ENCODE measurements at regions not wholly inside any gene's neighbourhood (a gene's known extent, or its start where the extent isn't known, plus 50 kb on each side); places are given as distances from the start of the nearest gene placed in this dataset.

DNA sequence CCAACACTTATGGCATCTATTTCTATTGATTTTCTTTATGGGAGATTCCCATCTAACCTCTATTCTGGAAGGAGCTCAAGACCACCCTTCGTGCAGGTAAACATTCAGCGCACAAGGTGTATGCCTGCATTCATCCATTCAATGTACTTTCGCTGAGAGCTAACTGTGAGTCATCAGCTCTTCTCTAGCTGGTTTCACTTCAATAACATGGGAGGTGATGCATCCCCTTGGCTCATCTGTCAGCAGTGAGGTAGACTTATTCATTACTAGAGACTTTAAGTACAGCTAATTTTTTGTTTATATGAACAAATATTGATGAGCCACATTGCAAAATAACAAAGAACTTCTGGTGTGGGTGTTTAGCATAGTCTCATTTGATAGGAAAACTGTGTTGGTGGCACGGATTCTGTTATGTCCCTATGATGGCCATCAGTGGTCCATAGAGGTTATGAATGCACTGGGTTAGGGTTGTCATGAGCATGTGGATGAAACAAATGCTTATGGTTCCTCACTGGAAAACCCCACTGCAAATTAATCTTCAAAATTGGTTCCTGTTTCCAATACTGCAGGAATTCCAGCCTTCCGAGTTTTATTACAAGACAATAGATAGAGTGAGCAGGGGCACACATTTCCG is 1151.0 kb downstream of the BCL11B start:
- no peak overlapping the region for H3K4me3 ChIP-seq (replicated peaks in 1 of 3; ENCODE audit: insufficient read depth in 1 of 3, low read depth in 1 of 3, low read length in 3 of 3)
- H3K4me1 ChIP-seq (ENCODE audit: control insufficient read depth, extremely low read depth, insufficient read depth, low read length) = no peaks in the 10 kb centered on the region
- ChIA-PET POLR2A (no interaction called here), CTCF (no interaction called here)
- H4K20me1 ChIP-seq (replicated peaks; ENCODE audit: control insufficient read depth, extremely low read depth, insufficient read depth, low read length) = no peaks in the 10 kb centered on the region
- FAIRE-seq = no peak
- no peaks in the 10 kb centered on the region for H3K27me3 ChIP-seq (ENCODE audit: control insufficient read depth in 2 of 2, insufficient read depth in 2 of 2, low read length in 2 of 2)
- H3K79me2 ChIP-seq (ENCODE audit: control insufficient read depth, insufficient read depth, low read length) = no peaks in the 10 kb centered on the region
- H3K9ac ChIP-seq (replicated peaks; ENCODE audit: extremely low read depth, insufficient read depth, low read length) = no peak overlapping the region
- no peaks in the 10 kb centered on the region for H3K9me1 ChIP-seq (replicated peaks; ENCODE audit: control insufficient read depth, extremely low read depth, insufficient read depth, low read length)
- no peak overlapping the region for H3K4me2 ChIP-seq (ENCODE audit: insufficient read depth, low read length)
- H3K36me3 ChIP-seq (ENCODE audit: control insufficient read depth in 2 of 2, extremely low read depth in 1 of 2, insufficient read depth in 2 of 2, low read length in 2 of 2) = no peaks in the 10 kb centered on the region
- dilution Hi-C loops (cut with MboI; ENCODE audit: extremely low pct_ligation_motif_present, low sequenced_read_pairs) = no loop called here
- H2AFZ ChIP-seq (ENCODE audit: low read depth, low read length) = no peak overlapping the region
- DNase-seq (ENCODE audit: low read depth, low spot score) = no peak
- no TSS peak for BruUV-seq (replicated peaks)
- TF ChIP-seq, protein P1, sequence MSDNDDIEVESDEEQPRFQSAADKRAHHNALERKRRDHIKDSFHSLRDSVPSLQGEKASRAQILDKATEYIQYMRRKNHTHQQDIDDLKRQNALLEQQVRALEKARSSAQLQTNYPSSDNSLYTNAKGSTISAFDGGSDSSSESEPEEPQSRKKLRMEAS (IDR thresholded peaks at IDR 0.05; ENCODE audit: insufficient read depth, insufficient read length) = no peak
- TF ChIP-seq JUN (IDR thresholded peaks at IDR 0.05; ENCODE audit: borderline replicate concordance, insufficient read depth, insufficient read length, low read depth) = no peak
- TF ChIP-seq GATA2 (IDR thresholded peaks at IDR 0.05; ENCODE audit: insufficient read depth, insufficient read length, low read depth, low read length) = no peak
- no peak for TF ChIP-seq FOS (IDR thresholded peaks at IDR 0.05; ENCODE audit: borderline replicate concordance, insufficient read depth, low read length)
- no peak for TF ChIP-seq POLR2AphosphoS5 (IDR thresholded peaks at IDR 0.05; ENCODE audit: insufficient read depth, low read depth, low read length)
- TF ChIP-seq, protein P2, sequence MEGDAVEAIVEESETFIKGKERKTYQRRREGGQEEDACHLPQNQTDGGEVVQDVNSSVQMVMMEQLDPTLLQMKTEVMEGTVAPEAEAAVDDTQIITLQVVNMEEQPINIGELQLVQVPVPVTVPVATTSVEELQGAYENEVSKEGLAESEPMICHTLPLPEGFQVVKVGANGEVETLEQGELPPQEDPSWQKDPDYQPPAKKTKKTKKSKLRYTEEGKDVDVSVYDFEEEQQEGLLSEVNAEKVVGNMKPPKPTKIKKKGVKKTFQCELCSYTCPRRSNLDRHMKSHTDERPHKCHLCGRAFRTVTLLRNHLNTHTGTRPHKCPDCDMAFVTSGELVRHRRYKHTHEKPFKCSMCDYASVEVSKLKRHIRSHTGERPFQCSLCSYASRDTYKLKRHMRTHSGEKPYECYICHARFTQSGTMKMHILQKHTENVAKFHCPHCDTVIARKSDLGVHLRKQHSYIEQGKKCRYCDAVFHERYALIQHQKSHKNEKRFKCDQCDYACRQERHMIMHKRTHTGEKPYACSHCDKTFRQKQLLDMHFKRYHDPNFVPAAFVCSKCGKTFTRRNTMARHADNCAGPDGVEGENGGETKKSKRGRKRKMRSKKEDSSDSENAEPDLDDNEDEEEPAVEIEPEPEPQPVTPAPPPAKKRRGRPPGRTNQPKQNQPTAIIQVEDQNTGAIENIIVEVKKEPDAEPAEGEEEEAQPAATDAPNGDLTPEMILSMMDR (IDR thresholded peaks at IDR 0.05; ENCODE audit: extremely low read depth in 1 of 2, insufficient read depth in 1 of 2, low read depth in 1 of 2, low read length in 2 of 2) = no peak
- no peak for TF ChIP-seq EZH2 (IDR thresholded peaks at IDR 0.05; ENCODE audit: borderline replicate concordance, low read depth, low read length, severe bottlenecking)
- TF ChIP-seq POLR2A (IDR thresholded peaks at IDR 0.05; ENCODE audit: low read depth, low read length) = no peak
- TF ChIP-seq MYC (IDR thresholded peaks at IDR 0.05; ENCODE audit: low read depth, low read length) = no peak
- H3K9me3 ChIP-seq (replicated peaks; ENCODE audit: control insufficient read depth, insufficient read depth, low read length) = peaks cover 2% of the 10 kb centered on the region
- no peak overlapping the region for H3K27ac ChIP-seq (ENCODE audit: insufficient read depth, low read depth, low read length)
- intact Hi-C loops (cut with micrococcal nuclease) = no loop called here
